ENCODE measurements at regions not wholly inside any gene's neighbourhood (a gene's known extent, or its start where the extent isn't known, plus 50 kb on each side); places are given as distances from the start of the nearest gene placed in this dataset.

DNA sequence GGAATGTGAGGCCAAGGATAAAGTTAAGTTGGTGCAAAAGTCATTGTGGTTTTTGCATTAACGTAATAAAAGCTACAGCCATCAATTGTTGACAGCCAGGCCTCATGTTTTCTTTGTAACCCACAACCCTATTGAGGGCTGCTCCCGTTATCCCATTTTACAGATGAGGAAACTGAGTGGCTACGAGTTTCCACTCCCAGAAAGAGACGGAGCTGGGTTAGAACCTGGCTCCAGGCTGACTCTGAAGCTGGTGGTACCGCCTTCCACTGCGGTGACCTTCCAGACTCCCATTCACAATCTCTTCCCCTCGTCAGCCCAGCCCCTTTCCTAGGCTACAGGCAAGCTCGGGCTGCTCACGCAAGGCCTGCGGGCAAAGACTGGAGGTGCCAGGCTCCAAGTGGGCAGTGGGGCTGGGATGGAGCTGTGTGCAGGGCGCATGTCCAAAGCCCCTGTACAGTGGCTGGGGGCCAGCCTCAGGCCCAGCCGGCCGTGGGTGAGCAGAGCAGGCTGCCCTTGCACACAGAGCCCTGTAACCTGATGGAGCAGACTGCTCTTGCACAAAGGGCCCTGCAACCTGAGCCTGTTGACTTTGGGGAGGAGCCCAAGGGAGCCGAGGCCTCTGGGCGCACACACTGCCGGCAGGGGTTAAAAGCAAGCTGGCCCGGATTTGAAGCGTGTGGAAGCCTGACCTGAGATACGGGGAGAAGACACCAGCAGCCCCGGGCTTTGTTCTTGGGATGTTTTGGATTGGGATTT, 97.4 kb upstream of the TMPRSS2 start:
- H3K4me3 Mint-ChIP-seq = no peak overlapping the region
- H3K27ac Mint-ChIP-seq = no peak overlapping the region
- peaks cover 6% of the 10 kb centered on the region for H3K27me3 Mint-ChIP-seq (ENCODE audit: low read depth)
- no peaks in the 10 kb centered on the region for H3K9me3 Mint-ChIP-seq
- no peaks in the 10 kb centered on the region for H3K36me3 Mint-ChIP-seq (ENCODE audit: low read depth)
- no peaks in the 10 kb centered on the region for H3K4me1 Mint-ChIP-seq (ENCODE audit: low read depth)

DNA sequence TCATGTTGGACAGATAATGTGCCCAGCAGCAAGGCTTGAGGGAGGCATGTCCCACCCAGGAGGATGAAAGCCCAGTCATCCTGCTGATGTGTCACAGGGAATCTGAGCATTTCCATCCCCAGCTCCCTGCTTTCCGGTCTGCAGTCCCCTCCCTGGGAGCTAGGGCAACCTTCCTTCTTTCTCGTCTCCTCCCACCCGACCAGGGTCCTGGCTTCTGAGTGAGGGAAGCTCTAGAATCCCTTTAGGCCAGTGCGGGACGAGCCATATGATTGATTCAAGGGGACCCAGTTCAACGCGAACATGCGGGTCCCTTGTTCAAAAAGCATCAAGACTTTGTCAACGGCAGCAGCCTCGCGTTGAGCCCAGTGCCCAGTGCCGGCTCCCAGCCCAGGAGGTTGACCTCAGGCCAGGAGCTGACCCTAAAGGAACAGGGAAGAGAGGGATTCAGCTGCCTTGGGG, 96.7 kb upstream of the TMPRSS2 start:
- Mint-ChIP-seq H3K36me3 (ENCODE audit: low read depth) (no peaks in the 10 kb centered on the region), H3K27me3 (ENCODE audit: low read depth) (peaks cover 6% of the 10 kb centered on the region), H3K27ac (no peak overlapping the region), H3K4me3 (no peak overlapping the region), H3K4me1 (ENCODE audit: low read depth) (no peaks in the 10 kb centered on the region), H3K9me3 (no peaks in the 10 kb centered on the region)

DNA sequence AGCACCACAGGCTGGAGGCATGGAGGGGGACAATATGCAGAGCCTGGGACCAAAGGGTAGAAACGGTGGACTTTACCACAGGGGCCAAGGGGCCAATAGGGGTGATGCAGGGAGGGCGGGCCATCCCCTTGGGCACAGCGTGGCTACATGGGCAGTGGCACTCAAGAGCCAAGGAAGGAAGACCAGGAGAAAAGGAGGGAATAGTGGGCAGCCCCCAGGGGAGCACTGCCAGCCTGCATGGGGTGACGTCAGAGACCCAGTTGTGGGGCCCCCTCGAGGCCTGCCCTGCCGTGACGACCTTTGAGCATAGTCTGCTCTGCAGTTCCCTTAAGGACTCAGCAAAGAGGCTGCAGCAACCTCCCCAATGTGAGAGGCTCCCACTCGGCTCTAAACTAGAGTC, 95.5 kb upstream of the TMPRSS2 start:
- Mint-ChIP-seq H3K27ac (no peak overlapping the region), H3K27me3 (ENCODE audit: low read depth) (peaks cover 3% of the 10 kb centered on the region), H3K4me3 (no peak overlapping the region), H3K4me1 (ENCODE audit: low read depth) (no peaks in the 10 kb centered on the region), H3K36me3 (ENCODE audit: low read depth) (no peaks in the 10 kb centered on the region), H3K9me3 (no peaks in the 10 kb centered on the region)

GRCh38 chr21:41602531-41602930, 94.6 kb upstream of the TMPRSS2 start:
- Mint-ChIP-seq H3K9me3 (no peaks in the 10 kb centered on the region), H3K27me3 (ENCODE audit: low read depth) (peaks cover 3% of the 10 kb centered on the region), H3K36me3 (ENCODE audit: low read depth) (no peaks in the 10 kb centered on the region), H3K27ac (no peak overlapping the region), H3K4me1 (ENCODE audit: low read depth) (no peaks in the 10 kb centered on the region), H3K4me3 (no peak overlapping the region)

DNA sequence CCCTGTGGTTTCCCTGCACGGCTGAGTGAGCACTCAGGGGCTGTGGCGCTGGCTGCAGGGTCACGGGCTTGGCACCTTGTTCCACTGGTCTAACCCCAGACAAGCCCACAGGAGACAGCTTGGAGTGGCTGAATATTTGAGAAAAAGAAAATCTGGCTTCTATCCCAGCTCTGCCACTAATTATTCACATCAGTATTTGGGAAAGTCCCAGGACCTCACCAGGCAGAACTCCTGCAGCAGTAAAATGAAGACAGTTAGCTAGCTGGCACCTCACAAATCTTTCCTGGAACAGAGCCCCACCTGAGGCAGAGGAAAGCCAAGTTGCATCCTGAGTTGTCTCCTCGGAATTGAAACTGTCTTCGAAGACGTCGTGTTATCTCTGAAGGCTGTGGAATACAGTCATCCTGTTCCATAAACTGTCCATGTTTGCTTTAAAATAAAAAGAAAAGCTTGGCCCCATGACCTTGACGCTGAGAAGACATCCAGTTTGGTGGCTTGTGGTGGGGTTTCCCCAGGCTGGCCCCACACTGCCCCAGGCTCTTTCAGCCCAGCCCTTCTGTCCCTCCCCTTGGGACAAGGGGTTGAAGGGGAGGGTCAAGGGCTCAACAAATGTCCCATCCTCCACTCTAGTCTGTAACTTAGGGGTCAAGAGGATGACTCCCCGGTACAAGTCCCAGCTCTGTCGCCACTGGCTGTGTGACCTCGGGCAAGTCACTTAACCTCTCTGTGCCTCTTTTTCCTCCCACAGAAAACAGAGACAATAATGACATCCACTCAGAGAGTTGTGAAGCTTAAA, 93.8 kb upstream of the TMPRSS2 start:
- Mint-ChIP-seq H3K4me3 (no peak overlapping the region), H3K27me3 (ENCODE audit: low read depth) (no peaks in the 10 kb centered on the region), H3K36me3 (ENCODE audit: low read depth) (no peaks in the 10 kb centered on the region), H3K4me1 (ENCODE audit: low read depth) (no peaks in the 10 kb centered on the region), H3K27ac (no peak overlapping the region), H3K9me3 (no peaks in the 10 kb centered on the region)

- no peaks in the 10 kb centered on the region for H3K36me3 Mint-ChIP-seq (ENCODE audit: low read depth)
- H3K4me1 Mint-ChIP-seq (ENCODE audit: low read depth) = no peaks in the 10 kb centered on the region
- H3K27ac Mint-ChIP-seq = no peak overlapping the region
- H3K4me3 Mint-ChIP-seq = no peak overlapping the region
- no peaks in the 10 kb centered on the region for H3K9me3 Mint-ChIP-seq
- H3K27me3 Mint-ChIP-seq (ENCODE audit: low read depth) = no peaks in the 10 kb centered on the region
Observed at GRCh38 chr21:41600961-41601572, 93.1 kb upstream of the TMPRSS2 start.

- H3K9me3 Mint-ChIP-seq = no peaks in the 10 kb centered on the region
- H3K4me3 Mint-ChIP-seq = no peak overlapping the region
- no peaks in the 10 kb centered on the region for H3K36me3 Mint-ChIP-seq (ENCODE audit: low read depth)
- H3K4me1 Mint-ChIP-seq (ENCODE audit: low read depth) = no peaks in the 10 kb centered on the region
- no peak overlapping the region for H3K27ac Mint-ChIP-seq
- no peaks in the 10 kb centered on the region for H3K27me3 Mint-ChIP-seq (ENCODE audit: low read depth)
Observed at GRCh38 chr21:41600556-41600955, 92.6 kb upstream of the TMPRSS2 start.

DNA sequence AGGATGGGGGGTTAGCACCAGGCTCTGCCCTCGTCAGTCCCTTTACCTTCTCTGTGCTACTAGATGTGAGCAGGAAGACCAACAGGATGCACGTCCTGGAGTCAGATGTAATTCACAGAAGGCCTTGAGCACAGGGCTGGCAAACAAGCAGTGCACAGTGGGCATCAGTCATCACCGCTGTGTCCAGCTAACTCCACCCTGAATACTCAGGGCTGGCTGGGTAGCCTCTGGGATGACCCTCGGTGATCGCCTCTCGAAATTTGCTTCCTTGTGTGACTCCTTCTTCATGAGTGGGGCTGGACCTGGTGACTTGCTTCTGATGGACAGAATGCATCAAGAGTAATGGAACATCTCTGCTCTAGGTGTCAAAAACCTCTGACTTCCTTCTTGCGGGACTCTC, 92.2 kb upstream of the TMPRSS2 start:
- Mint-ChIP-seq H3K4me3 (no peak overlapping the region), H3K9me3 (no peaks in the 10 kb centered on the region), H3K36me3 (ENCODE audit: low read depth) (no peaks in the 10 kb centered on the region), H3K27me3 (ENCODE audit: low read depth) (no peaks in the 10 kb centered on the region), H3K4me1 (ENCODE audit: low read depth) (no peaks in the 10 kb centered on the region), H3K27ac (no peak overlapping the region)

- H3K4me3 Mint-ChIP-seq = no peak overlapping the region
- H3K9me3 Mint-ChIP-seq = no peaks in the 10 kb centered on the region
- no peak overlapping the region for H3K27ac Mint-ChIP-seq
Observed at GRCh38 chr21:41598561-41599431, 90.8 kb upstream of the TMPRSS2 start.

DNA sequence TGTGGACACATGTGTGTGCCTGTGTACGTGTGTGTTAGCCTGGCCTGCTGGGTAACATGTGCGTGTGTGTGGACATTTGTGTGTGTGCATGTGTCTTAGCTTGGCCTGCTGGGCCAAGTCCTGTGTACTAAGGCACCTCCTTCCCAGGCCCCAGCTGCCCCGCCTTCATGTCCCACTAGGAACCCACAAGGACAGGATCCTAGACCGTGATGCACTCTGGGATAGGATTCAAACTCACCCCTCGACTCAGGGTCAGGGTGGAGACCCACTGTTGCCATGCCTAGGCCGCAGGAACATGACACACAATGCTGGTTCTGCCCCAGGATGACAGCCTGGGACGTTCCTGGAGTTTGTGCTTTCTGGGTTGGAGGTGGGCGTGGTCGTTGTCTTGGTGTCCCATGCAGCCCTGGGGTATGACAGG, 89.9 kb upstream of the TMPRSS2 start:
- Mint-ChIP-seq H3K36me3 (ENCODE audit: low read depth) (no peaks in the 10 kb centered on the region), H3K9me3 (no peaks in the 10 kb centered on the region), H3K4me1 (ENCODE audit: low read depth) (no peaks in the 10 kb centered on the region), H3K4me3 (no peak overlapping the region), H3K27me3 (ENCODE audit: low read depth) (no peaks in the 10 kb centered on the region), H3K27ac (no peak overlapping the region)

More at GRCh38 chr21:41598561-41599431, 90.8 kb upstream of the TMPRSS2 start:
- Mint-ChIP-seq H3K27me3 (ENCODE audit: low read depth) (no peaks in the 10 kb centered on the region), H3K4me1 (ENCODE audit: low read depth) (no peaks in the 10 kb centered on the region), H3K36me3 (ENCODE audit: low read depth) (no peaks in the 10 kb centered on the region)

DNA sequence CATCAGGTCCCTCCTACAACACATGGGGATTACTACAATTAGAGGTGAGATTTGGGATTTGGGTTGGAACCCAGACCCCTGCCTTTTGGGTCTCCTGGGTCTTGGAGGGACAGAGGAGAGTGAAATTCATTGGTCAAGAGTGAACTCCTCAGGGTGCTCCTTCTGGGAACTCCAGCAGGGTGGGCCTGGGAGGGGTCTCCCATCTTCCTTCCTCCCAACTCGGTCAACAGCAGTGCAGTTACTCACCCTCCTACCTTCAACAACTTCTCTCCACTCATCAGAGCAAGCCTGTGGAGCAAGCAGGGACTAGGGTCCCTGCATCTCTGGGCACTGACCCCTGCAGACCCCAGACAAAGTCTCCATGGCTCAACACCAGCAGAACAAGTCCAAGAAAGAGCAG, 89.3 kb upstream of the TMPRSS2 start:
- H3K27ac Mint-ChIP-seq = no peak overlapping the region
- no peaks in the 10 kb centered on the region for H3K9me3 Mint-ChIP-seq
- H3K36me3 Mint-ChIP-seq (ENCODE audit: low read depth) = no peaks in the 10 kb centered on the region
- H3K4me1 Mint-ChIP-seq (ENCODE audit: low read depth) = no peaks in the 10 kb centered on the region
- no peaks in the 10 kb centered on the region for H3K27me3 Mint-ChIP-seq (ENCODE audit: low read depth)
- H3K4me3 Mint-ChIP-seq = no peak overlapping the region

- no peaks in the 10 kb centered on the region for H3K27me3 Mint-ChIP-seq (ENCODE audit: low read depth)
- H3K9me3 Mint-ChIP-seq = no peaks in the 10 kb centered on the region
- H3K36me3 Mint-ChIP-seq (ENCODE audit: low read depth) = no peaks in the 10 kb centered on the region
- no peaks in the 10 kb centered on the region for H3K4me1 Mint-ChIP-seq (ENCODE audit: low read depth)
- H3K27ac Mint-ChIP-seq = no peak overlapping the region
- H3K4me3 Mint-ChIP-seq = no peak overlapping the region
Observed at GRCh38 chr21:41596241-41596925, 88.4 kb upstream of the TMPRSS2 start.

GRCh38 chr21:41594268-41594667, 86.3 kb upstream of the TMPRSS2 start:
- H3K9me3 Mint-ChIP-seq = no peaks in the 10 kb centered on the region
- no peak overlapping the region for H3K27ac Mint-ChIP-seq
- H3K4me3 Mint-ChIP-seq = no peak overlapping the region
- no peaks in the 10 kb centered on the region for H3K27me3 Mint-ChIP-seq (ENCODE audit: low read depth)
- H3K4me1 Mint-ChIP-seq (ENCODE audit: low read depth) = no peaks in the 10 kb centered on the region
- no peaks in the 10 kb centered on the region for H3K36me3 Mint-ChIP-seq (ENCODE audit: low read depth)

- Mint-ChIP-seq H3K27me3 (ENCODE audit: low read depth) (no peaks in the 10 kb centered on the region), H3K9me3 (no peaks in the 10 kb centered on the region), H3K36me3 (ENCODE audit: low read depth) (no peaks in the 10 kb centered on the region), H3K4me1 (ENCODE audit: low read depth) (no peaks in the 10 kb centered on the region), H3K4me3 (no peak overlapping the region), H3K27ac (no peak overlapping the region)
Observed at GRCh38 chr21:41593760-41594138, 85.8 kb upstream of the TMPRSS2 start.

Measured in T-helper 1 cell treated with Interleukin-12 subunit alpha and Interleukin-12 subunit beta and Interleukin-4 antibody, amounts not matched to agents 30 μg/mL and 1 μg/mL, for 36 hours (primary cell).